HG02623 (cell line): ENCODE measurements at regions not wholly inside any gene's neighbourhood (a gene's known extent, or its start where the extent isn't known, plus 50 kb on each side); places are given as distances from the start of the nearest gene placed in this dataset.
"Not testable (repeated sequence)": the region's sequence is repeated elsewhere in the genome, so short reads cannot be mapped to it uniquely, and the experiment has no call there.

Source experiments
- ATAC-seq: cut with Tn5 transposase; IDR thresholded peaks from one replicate; pipeline ENCODE4 v1.9.1; 2021; ENCODE audit warnings: moderate library complexity; ENCODE audit not compliant: unreplicated experiment

- ATAC-seq: no peak
Observed at GRCh38 chr6:86619428-86619827, 317.9 kb upstream of the HTR1E start.

DNA sequence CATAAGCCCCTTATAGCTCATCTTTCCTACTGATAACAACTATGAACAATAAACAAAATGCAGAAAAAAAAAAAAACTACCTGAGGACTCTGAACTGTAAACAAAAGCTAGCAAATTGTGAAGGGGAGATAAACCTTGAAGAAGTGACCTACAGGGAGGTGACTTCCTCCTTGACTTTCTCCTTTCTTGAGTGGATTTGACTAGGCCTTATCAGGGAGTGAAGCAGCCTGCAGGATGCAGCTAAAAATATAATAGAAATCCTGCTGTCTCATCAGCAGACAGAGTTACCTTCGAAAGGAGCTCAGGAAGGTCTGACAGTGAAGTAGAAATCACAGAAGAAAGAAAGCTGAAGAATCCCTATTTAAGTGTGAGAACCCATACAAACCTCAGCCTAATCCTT, 322.0 kb upstream of the HTR1E start:
- ATAC-seq: no peak

DNA sequence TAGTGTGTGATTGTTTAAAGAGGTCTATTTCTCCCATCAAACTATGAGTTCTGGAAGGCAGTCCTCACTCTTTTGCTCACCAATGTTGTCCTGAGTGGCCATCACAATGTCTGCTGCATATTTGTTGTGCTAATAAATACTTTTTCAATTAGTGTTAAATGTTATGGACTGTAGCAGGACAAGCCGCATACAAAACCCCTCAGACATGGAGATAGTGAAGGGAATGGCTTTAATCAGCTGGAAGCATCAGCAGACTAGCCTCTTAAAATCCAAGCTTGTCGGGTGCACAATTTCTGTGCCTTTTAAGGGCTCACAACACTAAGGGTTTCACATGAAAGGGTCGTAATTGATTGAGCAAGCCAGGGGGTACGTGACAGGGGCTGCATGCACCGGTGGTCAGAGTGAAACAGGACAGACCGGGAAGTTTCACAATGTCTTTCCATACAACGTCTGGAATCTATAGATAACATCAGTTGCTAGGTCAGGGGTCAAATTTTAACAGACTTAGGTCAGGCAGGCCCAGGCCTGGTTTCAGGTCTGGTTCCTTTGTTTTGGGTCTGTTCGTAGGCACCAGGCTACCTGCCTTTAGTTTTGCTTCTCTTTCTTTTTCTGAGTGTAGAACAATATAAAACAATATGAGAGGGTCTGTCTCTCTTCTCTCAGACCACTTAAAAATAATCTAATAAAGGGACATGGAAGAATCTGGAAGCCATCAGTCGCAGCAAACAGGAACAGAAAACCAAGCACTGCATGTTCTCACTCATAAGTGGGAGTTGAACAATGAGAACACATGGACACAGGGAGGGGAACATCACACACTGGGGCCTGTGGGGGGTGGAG, 327.6 kb upstream of the HTR1E start:
- ATAC-seq: no peak

GRCh38 chr6:86603364-86603763, 334.0 kb upstream of the HTR1E start:
- not testable (repeated sequence) for ATAC-seq

- not testable (repeated sequence) for ATAC-seq
Observed at GRCh38 chr6:86602093-86602492, 335.2 kb upstream of the HTR1E start.

DNA sequence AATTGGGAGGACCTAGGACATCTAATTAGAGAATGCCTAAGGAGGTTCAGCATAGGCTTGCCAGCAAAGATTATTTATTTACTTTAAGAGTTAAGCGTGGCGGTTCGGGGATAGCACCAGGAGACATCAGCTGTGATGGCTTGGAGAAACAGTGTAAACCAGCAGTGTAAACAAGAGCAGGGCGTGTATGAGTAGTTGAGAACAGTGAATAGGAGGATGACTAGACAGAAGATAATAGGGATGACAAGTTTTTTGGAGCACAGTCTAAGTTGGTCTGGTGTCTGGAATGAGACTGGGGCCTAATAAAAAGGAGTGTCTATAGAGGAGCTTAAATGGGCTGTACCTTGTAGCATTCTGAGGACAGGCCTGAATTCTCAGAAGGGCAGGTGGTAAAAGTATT, 338.4 kb upstream of the HTR1E start:
- ATAC-seq: not testable (repeated sequence)

DNA sequence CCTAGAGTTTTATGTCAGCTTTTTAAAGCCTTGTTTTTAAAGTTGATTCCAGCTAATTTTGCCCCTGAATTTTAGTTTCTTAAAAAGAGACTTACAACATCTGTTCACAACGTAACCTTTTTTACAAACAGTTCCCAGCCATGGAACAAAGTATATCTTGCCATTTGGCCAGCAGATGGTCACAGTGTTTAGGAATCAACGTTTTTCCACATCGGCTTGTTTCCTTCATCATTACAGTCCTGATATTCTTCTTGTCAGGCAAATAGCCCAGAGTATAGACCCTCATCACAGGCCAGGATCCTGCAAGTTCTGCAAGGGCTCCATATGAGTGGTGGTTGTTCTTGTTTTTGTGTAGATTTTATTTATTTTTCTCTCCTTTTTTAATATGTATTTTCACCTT, 341.7 kb upstream of the HTR1E start:
- no peak for ATAC-seq

GRCh38 chr6:86586195-86586594, 351.1 kb upstream of the HTR1E start:
- ATAC-seq: no peak

GRCh38 chr6:86581833-86582232, 355.5 kb upstream of the HTR1E start:
- ATAC-seq: no peak

DNA sequence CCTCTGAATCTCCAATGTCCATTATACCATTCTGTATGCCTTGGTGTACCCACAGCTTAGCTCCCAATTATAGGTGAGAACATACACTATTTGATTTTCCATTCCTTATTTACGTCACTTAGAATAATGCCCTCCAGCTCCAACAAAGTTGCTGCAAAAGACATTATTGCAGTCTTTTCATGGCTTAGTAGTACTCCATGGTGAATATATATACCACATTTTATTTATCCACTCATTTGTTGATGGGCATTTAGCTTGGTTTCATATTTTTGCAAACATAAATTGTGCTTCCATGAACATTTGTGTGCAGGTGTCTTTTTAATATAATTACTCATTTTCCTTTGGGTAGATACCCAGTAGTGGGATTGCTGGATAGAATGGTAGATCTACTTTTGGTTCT, 374.1 kb upstream of the HTR1E start:
- ATAC-seq: no peak

- ATAC-seq: no peak
Observed at GRCh38 chr6:86558318-86558717, 379.0 kb upstream of the HTR1E start.

DNA sequence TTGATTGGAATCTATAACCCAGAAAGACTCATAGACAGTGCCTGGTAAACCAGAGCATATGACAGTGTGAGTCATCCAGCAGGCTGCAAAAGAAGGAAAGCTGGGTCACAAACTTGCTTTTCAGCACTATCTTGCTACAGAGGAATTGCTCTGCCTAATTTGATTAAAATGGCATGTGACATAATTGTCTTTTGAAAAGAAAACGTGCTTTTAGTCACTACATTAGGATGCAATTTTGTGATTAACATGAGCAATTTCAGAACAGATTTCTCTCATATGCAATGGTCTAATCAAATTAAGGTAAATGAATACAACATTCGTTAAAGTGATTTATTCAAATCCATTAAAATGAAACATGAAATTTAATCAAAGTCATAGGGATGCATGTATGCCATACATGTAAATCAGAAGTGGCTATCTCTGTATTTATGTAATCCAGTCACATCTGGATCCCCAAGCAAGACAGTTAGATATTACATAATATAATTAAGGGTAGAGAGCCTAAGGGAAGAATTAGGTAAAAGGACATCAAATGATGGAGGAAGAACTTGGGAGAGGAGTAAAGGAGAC, 400.0 kb upstream of the HTR1E start:
- ATAC-seq: no peak

GRCh38 chr6:86536121-86536520, 401.2 kb upstream of the HTR1E start:
- no peak for ATAC-seq

GRCh38 chr6:86535100-86535499, 402.2 kb upstream of the HTR1E start:
- no peak for ATAC-seq

GRCh38 chr6:86529635-86530034, 407.7 kb upstream of the HTR1E start:
- no peak for ATAC-seq

GRCh38 chr6:86526238-86526637, 411.1 kb upstream of the HTR1E start:
- no peak for ATAC-seq

- ATAC-seq: no peak
Observed at GRCh38 chr6:86516087-86516486, 421.2 kb upstream of the HTR1E start.

DNA sequence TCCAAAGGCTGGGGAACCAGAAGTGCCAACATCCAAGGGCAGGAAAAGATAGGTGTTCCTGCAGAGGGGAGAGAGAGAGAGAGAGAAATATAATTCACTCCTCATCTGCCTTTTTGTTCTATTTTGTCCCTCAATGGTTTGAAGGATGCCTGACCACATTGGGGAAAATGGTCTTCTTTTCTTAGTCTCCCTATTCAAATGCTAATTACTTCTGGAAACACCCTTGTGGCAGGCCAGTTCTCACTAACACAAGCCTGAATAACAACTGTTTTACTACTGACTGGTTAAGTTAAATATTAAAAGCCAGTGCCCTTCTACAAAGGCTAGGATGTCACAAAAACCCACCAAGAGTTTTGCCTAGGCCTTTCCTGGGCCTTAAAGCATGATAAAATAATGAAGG, 425.4 kb upstream of the HTR1E start:
- ATAC-seq: no peak

DNA sequence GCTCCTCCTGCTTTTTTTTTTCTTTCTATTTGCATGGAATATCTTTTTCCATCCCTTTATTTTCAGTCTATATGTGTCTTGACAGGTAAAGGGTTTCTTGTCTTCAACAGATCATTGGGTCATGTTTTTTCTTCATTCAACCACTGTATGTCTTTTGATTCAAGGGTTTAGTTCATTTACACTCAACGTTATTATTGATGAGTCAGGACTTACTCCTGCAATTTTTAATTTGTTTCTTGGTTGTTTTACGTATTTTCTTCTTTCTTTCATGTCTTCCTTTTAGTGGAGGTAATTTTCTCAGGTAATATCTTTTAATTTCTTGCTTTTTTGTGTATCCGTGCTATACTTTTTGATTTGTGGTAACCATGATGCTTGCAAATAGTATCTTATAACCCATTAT, 429.1 kb upstream of the HTR1E start:
- ATAC-seq: no peak

DNA sequence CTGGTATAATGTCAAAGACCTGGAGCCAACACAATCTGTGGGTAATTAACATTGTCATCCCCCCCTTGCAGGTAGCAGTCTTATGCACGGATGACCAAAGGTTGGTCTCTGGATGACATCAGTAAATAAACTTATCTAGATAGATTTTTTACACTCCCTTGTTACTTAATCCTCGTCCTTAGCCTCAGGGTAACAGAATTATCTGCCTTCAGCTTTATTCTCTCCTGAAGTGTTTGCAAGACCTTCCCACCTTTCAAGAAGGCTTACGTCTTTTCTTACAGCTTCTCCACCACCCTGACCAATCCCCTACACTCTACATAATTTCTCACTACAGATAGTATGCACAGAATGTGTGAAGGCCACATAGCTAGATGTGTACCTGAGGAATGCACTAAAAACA, 434.8 kb upstream of the HTR1E start:
- ATAC-seq: no peak

- ATAC-seq: no peak
Observed at GRCh38 chr6:86500035-86500434, 437.3 kb upstream of the HTR1E start.

DNA sequence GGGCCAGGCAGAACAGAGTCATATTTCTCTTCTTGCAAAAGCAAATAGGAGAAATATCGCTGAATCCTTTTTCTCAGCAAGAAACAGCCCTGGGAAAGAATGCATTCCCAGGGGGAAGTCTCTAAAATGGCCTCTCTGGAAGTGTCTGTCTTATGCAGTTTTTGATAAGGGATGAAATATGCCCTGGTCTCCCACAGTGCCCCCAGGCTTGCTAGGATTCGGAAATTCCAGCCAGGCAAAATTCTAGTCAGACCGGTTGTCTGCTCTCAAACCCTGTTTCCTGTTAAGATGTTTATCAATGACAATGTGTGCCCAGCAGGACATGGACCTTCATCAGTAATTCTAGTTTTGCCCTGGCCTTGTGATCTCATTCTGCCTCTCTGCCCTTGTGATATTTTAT, 448.3 kb upstream of the HTR1E start:
- not testable (repeated sequence) for ATAC-seq
